Gastroesophageal sphincter (tissue), 4 donors: ENCODE measurements at regions not wholly inside any gene's neighbourhood (a gene's known extent, or its start where the extent isn't known, plus 50 kb on each side); places are given as distances from the start of the nearest gene placed in this dataset.

Source experiments
- ATAC-seq: fragments of 150-250 bp; one replicate; pipeline ENCODE4 v1.9.1; 2016; ENCODE audit warnings: mild to moderate bottlenecking, moderate library complexity
- H3K27ac ChIP-seq, 4 donors: fragments of 200-600 bp; sonication (generic) in 3 of 4; 1 replicate in 3 of 4; 2 replicates in 1 of 4; pipeline ENCODE4 v1.5.1; 2016 to 2019
- H3K27me3 ChIP-seq: fragments of 200-600 bp; sonication (generic); one replicate; pipeline ENCODE4 v1.5.1; 2019
- H3K36me3 ChIP-seq, 2 donors: fragments of 200-600 bp; sonication (generic); one replicate each; pipeline ENCODE4 v1.5.1; 2019; ENCODE audit warnings: control low read depth in 1 of 2
- H3K4me1 ChIP-seq, 3 donors: fragments of 200-600 bp; sonication (generic); 1 replicate in 2 of 3; 2 replicates in 1 of 3; pipeline ENCODE4 v1.5.1; 2016 to 2019; ENCODE audit warnings: control low read depth in 2 of 3
- H3K4me3 ChIP-seq, 2 donors: fragments of 200-600 bp; sonication (generic); one replicate each; pipeline ENCODE4 v1.5.1; 2019; ENCODE audit warnings: mild to moderate bottlenecking in 1 of 2, moderate library complexity in 1 of 2
- H3K9me3 ChIP-seq, 3 donors: fragments of 200-600 bp; sonication (generic); one replicate each; pipeline ENCODE4 v1.5.1; 2017 to 2019; ENCODE audit warnings: control low read depth in 2 of 3
- CTCF ChIP-seq, 4 experiments: fragments of 200-600 bp in 2 of 4; fragments of 450-650 bp in 2 of 4; sonication (generic) in 1 of 4; IDR thresholded peaks; one replicate each; pipeline ENCODE4 v1.5.1; 2017 to 2019; ENCODE audit warnings: antibody characterized with exemption in 4 of 4, mild to moderate bottlenecking in 2 of 4, moderate library complexity in 2 of 4
- EP300 ChIP-seq: sonication (generic); formaldehyde crosslinking; IDR thresholded peaks from one replicate; pipeline ENCODE4 v1.6.1; 2017; ENCODE audit warnings: antibody characterized with exemption, mild to moderate bottlenecking
- POLR2A ChIP-seq, 2 donors: fragments of 450-650 bp; IDR thresholded peaks; one replicate each; pipeline ENCODE4 v1.6.1; 2017; ENCODE audit warnings: antibody characterized with exemption in 2 of 2, mild to moderate bottlenecking in 2 of 2, moderate library complexity in 1 of 2
- POLR2AphosphoS5 ChIP-seq: sonication (generic); formaldehyde crosslinking; IDR thresholded peaks from one replicate; pipeline ENCODE4 v1.6.1; 2017; ENCODE audit warnings: antibody characterized with exemption
- WGBS, 2 donors: methylation state at CpG; one replicate each; pipeline ENCODE4 v1.1.5; 2018; ENCODE audit warnings: low coverage in 1 of 2; 5-methylcytosine and 5-hydroxymethylcytosine counted together

- H3K27ac ChIP-seq: no peak overlapping the region
- peaks cover 0 to 5% (median 0%) of the 10 kb centered on the region in 3 donors for H3K9me3 ChIP-seq
- 52 to 59% methylated on average over 9 to 13 of the region's 14 CpGs for WGBS, 2 donors
- no peak overlapping the region for H3K4me3 ChIP-seq
- H3K4me1 ChIP-seq: no peaks in the 10 kb centered on the region
- TF ChIP-seq CTCF (IDR thresholded peaks at IDR 0.05) (no peak), POLR2AphosphoS5 (no peak), POLR2A (IDR thresholded peaks at IDR 0.05) (no peak), EP300 (no peak)
- ATAC-seq: no peak
- no peaks in the 10 kb centered on the region for H3K27me3 ChIP-seq
- H3K36me3 ChIP-seq: no peaks in the 10 kb centered on the region
Observed at GRCh38 chr4:4763822-4764557, 95.5 kb upstream of the MSX1 start.

- Histone ChIP-seq H3K27ac (no peak overlapping the region), H3K9me3 (peaks cover 0 to 5% (median 0%) of the 10 kb centered on the region in 3 donors), H3K4me1 (no peaks in the 10 kb centered on the region), H3K4me3 (no peak overlapping the region), H3K27me3 (no peaks in the 10 kb centered on the region), H3K36me3 (no peaks in the 10 kb centered on the region)
- ATAC-seq: no peak
- TF ChIP-seq POLR2AphosphoS5 (no peak), EP300 (no peak), CTCF (IDR thresholded peaks at IDR 0.05) (no peak), POLR2A (IDR thresholded peaks at IDR 0.05) (no peak)
- WGBS, 2 donors: 18 to 24% methylated on average over 11 to 15 of the region's 27 CpGs
Observed at GRCh38 chr4:4762909-4763821, 96.3 kb upstream of the MSX1 start.

GRCh38 chr4:4762300-4762699 is 97.2 kb upstream of the MSX1 start:
- Histone ChIP-seq H3K36me3 (no peaks in the 10 kb centered on the region), H3K4me1 (no peaks in the 10 kb centered on the region), H3K27me3 (no peaks in the 10 kb centered on the region), H3K9me3 (peaks cover 0 to 5% (median 0%) of the 10 kb centered on the region in 3 donors), H3K27ac (no peak overlapping the region), H3K4me3 (no peak overlapping the region)
- no peak for TF ChIP-seq CTCF (IDR thresholded peaks at IDR 0.05)
- no peak for ATAC-seq
- 77 to 100% methylated on average over 3 to 6 of the region's 9 CpGs for WGBS, 2 donors

GRCh38 chr4:4761128-4761982 is 98.1 kb upstream of the MSX1 start:
- no peak for ATAC-seq
- Histone ChIP-seq H3K36me3 (no peaks in the 10 kb centered on the region), H3K4me1 (no peaks in the 10 kb centered on the region), H3K4me3 (no peak overlapping the region), H3K27ac (no peak overlapping the region), H3K9me3 (peaks cover 0 to 5% (median 0%) of the 10 kb centered on the region in 3 donors), H3K27me3 (no peaks in the 10 kb centered on the region)
- TF ChIP-seq POLR2A (IDR thresholded peaks at IDR 0.05): no peak
- TF ChIP-seq EP300: no peak
- no peak for TF ChIP-seq POLR2AphosphoS5
- TF ChIP-seq CTCF (IDR thresholded peaks at IDR 0.05): no peak
- WGBS, 2 donors: 52 to 59% methylated on average over 5 to 6 of the region's 20 CpGs
